DND-41 (cell line): ENCODE measurements at regions not wholly inside any gene's neighbourhood (a gene's known extent, or its start where the extent isn't known, plus 50 kb on each side); places are given as distances from the start of the nearest gene placed in this dataset.

Source experiments
- ATAC-seq: fragments of 200-7000 bp; cut with Tn5 transposase; 3 replicates; pipeline ENCODE4 v1.9.1; 2021; ENCODE audit warnings: low read depth; ENCODE audit not compliant: insufficient read depth
- DNase-seq: peaks from one replicate; pipeline ENCODE4 v3.0.0-alpha.2; 2020
- H2AFZ ChIP-seq: 2 replicates; pipeline ENCODE4 v1.6.0; 2012; ENCODE audit warnings: low read depth, low read length
- H3K27ac ChIP-seq: 2 replicates; pipeline ENCODE4 v1.5.1; 2012; ENCODE audit warnings: low read length, inconsistent platforms
- H3K27me3 ChIP-seq: fragments of 200-600 bp; sonication (generic); 2 replicates; pipeline ENCODE4 v1.6.0; 2012; ENCODE audit warnings: low read length, mild to moderate bottlenecking, inconsistent platforms; ENCODE audit not compliant: insufficient read depth, poor library complexity
- H3K36me3 ChIP-seq: 2 replicates; pipeline ENCODE4 v1.5.1; 2012; ENCODE audit warnings: low read length, inconsistent platforms; ENCODE audit not compliant: insufficient read depth
- H3K4me1 ChIP-seq: 2 replicates; pipeline ENCODE4 v1.5.1; 2012; ENCODE audit warnings: mild to moderate bottlenecking, low read length; ENCODE audit not compliant: insufficient read depth
- H3K4me2 ChIP-seq: 2 replicates; pipeline ENCODE4 v1.6.0; 2012; ENCODE audit warnings: mild to moderate bottlenecking, moderate library complexity, low read length, inconsistent platforms; ENCODE audit not compliant: insufficient read depth
- H3K4me3 ChIP-seq, 2 experiments: fragments of 200-600 bp in 1 of 2; shearing (Covaris generic) in 1 of 2; 2 replicates each; pipeline ENCODE4 v1.5.1; 2012 to 2016; ENCODE audit warnings: inconsistent platforms in 2 of 2, low read length in 2 of 2, mild to moderate bottlenecking in 2 of 2, low read depth in 1 of 2, moderate library complexity in 1 of 2
- H3K79me2 ChIP-seq: 2 replicates; pipeline ENCODE4 v1.6.0; 2012; ENCODE audit warnings: low read length, inconsistent platforms; ENCODE audit not compliant: insufficient read depth
- H3K9ac ChIP-seq: 2 replicates; pipeline ENCODE4 v1.6.0; 2012; ENCODE audit warnings: low read depth, mild to moderate bottlenecking, inconsistent platforms, low read length, moderate library complexity
- H3K9me3 ChIP-seq: 2 replicates; pipeline ENCODE4 v1.5.1; 2012; ENCODE audit warnings: low read length, moderate library complexity, mild to moderate bottlenecking, inconsistent platforms; ENCODE audit not compliant: insufficient read depth, severe bottlenecking
- H4K20me1 ChIP-seq: 2 replicates; pipeline ENCODE4 v1.6.0; 2012; ENCODE audit warnings: low read length; ENCODE audit not compliant: insufficient read depth
- EZH2 ChIP-seq: IDR thresholded peaks from 3 replicates; pipeline ENCODE4 v1.6.1; 2012; ENCODE audit warnings: borderline replicate concordance, low read depth, mild to moderate bottlenecking, moderate library complexity, low read length, inconsistent platforms; ENCODE audit not compliant: severe bottlenecking
- TF ChIP-seq, protein P1 (sequence below): IDR thresholded peaks from 2 replicates; pipeline ENCODE4 v1.5.1; 2012; ENCODE audit warnings: borderline replicate concordance, low read length, moderate library complexity, mild to moderate bottlenecking; ENCODE audit not compliant: poor library complexity, severe bottlenecking; ENCODE audit errors: extremely low read depth

DNA sequence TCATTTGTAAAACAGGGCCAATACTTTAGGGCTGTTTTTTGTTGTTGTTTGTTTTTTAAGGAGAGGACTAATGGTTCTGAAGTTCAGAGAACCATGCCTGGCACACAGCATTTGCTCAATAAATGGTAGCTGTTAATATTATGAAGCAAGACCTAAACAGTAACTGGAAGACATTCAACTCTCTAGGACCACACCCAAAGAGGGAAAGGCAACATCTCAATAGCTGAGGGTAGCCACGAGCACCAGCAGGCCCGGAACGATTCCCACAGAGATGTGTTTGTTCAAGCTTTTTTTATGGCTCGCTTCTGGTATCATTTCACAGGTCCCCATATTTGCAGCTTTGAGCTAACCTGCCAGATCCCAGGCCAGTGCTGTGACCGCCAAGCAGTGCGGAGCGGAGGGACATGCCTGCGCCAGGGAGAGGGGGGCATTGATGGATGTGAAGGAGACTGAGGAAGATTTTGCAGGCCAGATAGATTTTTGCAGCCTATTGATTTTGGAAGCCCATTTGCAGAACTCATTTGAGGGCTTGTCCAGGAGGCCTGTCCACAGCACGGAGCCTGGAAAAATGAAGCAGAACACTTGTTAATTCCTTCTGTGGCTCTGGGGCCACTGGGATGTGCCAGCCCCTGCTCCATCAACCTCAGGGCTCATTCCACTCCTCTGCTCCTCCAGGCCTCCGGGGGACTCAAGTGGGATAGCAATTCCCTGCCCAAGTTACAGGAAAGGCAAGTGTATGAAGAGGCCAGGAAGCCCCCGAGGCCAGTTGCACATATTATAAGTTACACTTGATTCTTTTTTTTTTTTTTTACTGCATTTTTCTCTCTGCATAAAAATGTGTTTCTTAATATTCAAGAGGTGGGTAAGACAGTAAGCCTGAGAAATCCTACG, 57.3 kb upstream of the FGFR2 start:
- H2AFZ ChIP-seq, result no peak overlapping the region

DNA sequence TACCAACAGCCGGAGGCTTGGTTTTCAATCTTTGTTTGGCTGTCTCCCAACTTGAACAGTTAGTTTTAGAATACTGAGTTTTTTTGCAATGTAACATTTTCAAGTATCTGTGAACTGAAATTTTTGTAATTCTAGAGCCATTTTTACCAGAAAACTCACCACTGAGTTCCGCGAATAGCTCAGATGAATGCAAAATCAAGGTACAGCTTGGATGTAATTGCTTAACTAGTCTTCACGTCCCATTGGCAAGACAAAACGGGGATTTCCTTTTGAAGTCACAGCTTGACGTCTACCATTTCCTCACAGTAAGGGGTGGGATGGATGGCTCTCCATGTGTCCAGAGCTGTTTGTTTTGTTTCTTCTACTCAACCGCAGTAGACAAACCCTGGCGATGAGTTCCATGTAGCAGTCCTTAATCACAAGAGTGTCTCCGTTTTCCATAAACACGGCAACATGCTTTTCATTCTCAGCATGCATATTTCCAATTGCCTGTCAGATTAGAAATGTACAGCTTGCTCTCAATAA, 55.8 kb upstream of the FGFR2 start:
- Histone ChIP-seq H3K27ac (no peak overlapping the region), H3K36me3 (no peaks in the 10 kb centered on the region), H3K4me1 (no peaks in the 10 kb centered on the region), H2AFZ (no peak overlapping the region), H3K9me3 (no peaks in the 10 kb centered on the region), H3K9ac (no peak overlapping the region), H4K20me1 (no peaks in the 10 kb centered on the region; the same call in 1 of the 2 replicates), H3K4me3 (no peak overlapping the region), H3K4me2 (no peak overlapping the region), H3K79me2 (no peaks in the 10 kb centered on the region), H3K27me3 (no peaks in the 10 kb centered on the region)
- TF ChIP-seq, protein P1, sequence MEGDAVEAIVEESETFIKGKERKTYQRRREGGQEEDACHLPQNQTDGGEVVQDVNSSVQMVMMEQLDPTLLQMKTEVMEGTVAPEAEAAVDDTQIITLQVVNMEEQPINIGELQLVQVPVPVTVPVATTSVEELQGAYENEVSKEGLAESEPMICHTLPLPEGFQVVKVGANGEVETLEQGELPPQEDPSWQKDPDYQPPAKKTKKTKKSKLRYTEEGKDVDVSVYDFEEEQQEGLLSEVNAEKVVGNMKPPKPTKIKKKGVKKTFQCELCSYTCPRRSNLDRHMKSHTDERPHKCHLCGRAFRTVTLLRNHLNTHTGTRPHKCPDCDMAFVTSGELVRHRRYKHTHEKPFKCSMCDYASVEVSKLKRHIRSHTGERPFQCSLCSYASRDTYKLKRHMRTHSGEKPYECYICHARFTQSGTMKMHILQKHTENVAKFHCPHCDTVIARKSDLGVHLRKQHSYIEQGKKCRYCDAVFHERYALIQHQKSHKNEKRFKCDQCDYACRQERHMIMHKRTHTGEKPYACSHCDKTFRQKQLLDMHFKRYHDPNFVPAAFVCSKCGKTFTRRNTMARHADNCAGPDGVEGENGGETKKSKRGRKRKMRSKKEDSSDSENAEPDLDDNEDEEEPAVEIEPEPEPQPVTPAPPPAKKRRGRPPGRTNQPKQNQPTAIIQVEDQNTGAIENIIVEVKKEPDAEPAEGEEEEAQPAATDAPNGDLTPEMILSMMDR, result no peak
- no peak for TF ChIP-seq EZH2
- ATAC-seq (no peak), DNase-seq (no peak)

More for the DNA sequence above, 57.3 kb upstream of the FGFR2 start:
- no peak overlapping the region for H3K4me2 ChIP-seq
- no peaks in the 10 kb centered on the region for H3K4me1 ChIP-seq
- H3K9ac ChIP-seq, result no peak overlapping the region
- H3K27ac ChIP-seq, result no peak overlapping the region
- H3K9me3 ChIP-seq, result no peaks in the 10 kb centered on the region
- H3K79me2 ChIP-seq, result no peaks in the 10 kb centered on the region
- H4K20me1 ChIP-seq, result no peaks in the 10 kb centered on the region
- no peak overlapping the region for H3K4me3 ChIP-seq
- TF ChIP-seq, protein P1, result no peak
- TF ChIP-seq EZH2, result no peak
- H3K27me3 ChIP-seq, result no peaks in the 10 kb centered on the region
- DNase-seq, result no peak
- ATAC-seq, result no peak
- no peaks in the 10 kb centered on the region for H3K36me3 ChIP-seq

DNA sequence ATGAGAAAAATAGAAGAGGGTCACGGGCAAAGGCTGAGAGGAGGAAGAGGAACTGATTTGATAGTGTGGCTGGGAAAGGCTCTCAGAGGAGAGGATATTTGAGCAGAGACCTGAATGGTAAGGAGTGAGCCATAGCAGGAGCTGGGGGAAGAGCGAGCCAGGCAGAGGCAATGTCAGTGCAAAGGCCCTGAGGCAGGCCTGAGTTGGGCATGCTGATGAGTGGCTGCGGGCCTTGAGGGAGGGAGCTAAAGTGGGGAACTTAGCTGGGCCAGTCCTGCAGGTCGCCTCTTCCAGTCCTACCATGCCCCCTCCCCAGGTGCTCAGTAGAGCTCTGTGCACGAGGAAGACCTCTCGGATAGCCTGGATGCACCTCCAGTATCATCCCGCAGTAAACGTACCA, 55.4 kb upstream of the FGFR2 start:
- H3K9me3 ChIP-seq, result no peaks in the 10 kb centered on the region
- H3K4me1 ChIP-seq, result no peaks in the 10 kb centered on the region
- H3K4me3 ChIP-seq, result no peak overlapping the region
- ATAC-seq (no peak), DNase-seq (no peak)
- no peak overlapping the region for H3K9ac ChIP-seq
- no peak overlapping the region for H2AFZ ChIP-seq
- no peak overlapping the region for H3K4me2 ChIP-seq
- no peak for TF ChIP-seq EZH2
- TF ChIP-seq, protein P1, result no peak
- H3K36me3 ChIP-seq, result no peaks in the 10 kb centered on the region
- no peaks in the 10 kb centered on the region; the same call in 1 of the 2 replicates for H4K20me1 ChIP-seq
- no peaks in the 10 kb centered on the region for H3K79me2 ChIP-seq
- H3K27ac ChIP-seq, result no peak overlapping the region
- no peaks in the 10 kb centered on the region for H3K27me3 ChIP-seq
